ACC112 (cell line): ENCODE measurements at regions not wholly inside any gene's neighbourhood (a gene's known extent, or its start where the extent isn't known, plus 50 kb on each side); places are given as distances from the start of the nearest gene placed in this dataset.

Experiments used
- H2AFZ ChIP-seq: fragments of 200-600 bp; sonication (generic); one replicate; pipeline ENCODE4 v1.6.0; 2017; ENCODE audit warnings: antibody characterized with exemption, low read length; ENCODE audit not compliant: unreplicated experiment
- H3K27ac ChIP-seq: fragments of 200-600 bp; sonication (generic); 2 replicates; pipeline ENCODE4 v1.5.1; 2014; ENCODE audit warnings: low read depth, mild to moderate bottlenecking, antibody characterized with exemption, low read length, moderate library complexity
- H3K27me3 ChIP-seq: fragments of 200-600 bp; sonication (generic); 2 replicates; pipeline ENCODE4 v1.6.1; 2014; ENCODE audit warnings: mild to moderate bottlenecking, antibody characterized with exemption, low read length, moderate library complexity, mixed read lengths; ENCODE audit not compliant: insufficient read depth
- H3K36me3 ChIP-seq: fragments of 200-600 bp; sonication (generic); 2 replicates; pipeline ENCODE4 v1.6.1; 2016; ENCODE audit warnings: mild to moderate bottlenecking, antibody characterized with exemption, low read length, moderate library complexity, mixed read lengths; ENCODE audit not compliant: insufficient read depth
- H3K4me1 ChIP-seq: fragments of 200-600 bp; sonication (generic); one replicate; pipeline ENCODE4 v1.6.1; 2016; ENCODE audit warnings: low read length, mixed read lengths; ENCODE audit not compliant: insufficient read depth, unreplicated experiment, control insufficient read depth
- H3K4me3 ChIP-seq: fragments of 200-600 bp; sonication (generic); 2 replicates; pipeline ENCODE4 v1.5.1; 2014; ENCODE audit warnings: mild to moderate bottlenecking, low read depth, low read length
- H3K79me2 ChIP-seq: fragments of 200-600 bp; sonication (generic); one replicate; pipeline ENCODE4 v1.6.0; 2016; ENCODE audit warnings: low read length; ENCODE audit not compliant: control insufficient read depth, unreplicated experiment, insufficient read depth

GRCh38 chr12:33323823-33324222 is 115.8 kb downstream of the SYT10 start:
- H3K27ac ChIP-seq = no peak overlapping the region

GRCh38 chr12:33322519-33322918 is 117.1 kb downstream of the SYT10 start:
- Histone ChIP-seq H2AFZ (no peak overlapping the region), H3K36me3 (no peaks in the 10 kb centered on the region), H3K4me1 (no peaks in the 10 kb centered on the region), H3K79me2 (no peaks in the 10 kb centered on the region), H3K27me3 (no peaks in the 10 kb centered on the region; the same call in 1 of the 2 replicates), H3K27ac (no peak overlapping the region), H3K4me3 (no peak overlapping the region)

More at GRCh38 chr12:33323823-33324222, 115.8 kb downstream of the SYT10 start:
- Histone ChIP-seq H3K79me2 (no peaks in the 10 kb centered on the region), H3K4me1 (no peaks in the 10 kb centered on the region), H2AFZ (no peak overlapping the region), H3K4me3 (no peak overlapping the region), H3K36me3 (no peaks in the 10 kb centered on the region), H3K27me3 (no peaks in the 10 kb centered on the region; the same call in 1 of the 2 replicates)

GRCh38 chr12:33317746-33318145 is 121.9 kb downstream of the SYT10 start:
- H3K36me3 ChIP-seq = no peaks in the 10 kb centered on the region
- no peak overlapping the region for H3K4me3 ChIP-seq
- H2AFZ ChIP-seq = no peak overlapping the region
- H3K27me3 ChIP-seq = no peaks in the 10 kb centered on the region; the same call in 1 of the 2 replicates
- H3K4me1 ChIP-seq = no peaks in the 10 kb centered on the region
- H3K79me2 ChIP-seq = no peaks in the 10 kb centered on the region
- no peak overlapping the region for H3K27ac ChIP-seq

GRCh38 chr12:33314223-33314622 is 125.4 kb downstream of the SYT10 start:
- no peak overlapping the region for H3K4me3 ChIP-seq
- H3K36me3 ChIP-seq = no peaks in the 10 kb centered on the region
- no peaks in the 10 kb centered on the region for H3K4me1 ChIP-seq
- no peak overlapping the region for H2AFZ ChIP-seq
- H3K27me3 ChIP-seq = no peaks in the 10 kb centered on the region
- H3K27ac ChIP-seq = no peak overlapping the region
- no peaks in the 10 kb centered on the region for H3K79me2 ChIP-seq

GRCh38 chr12:33313476-33313875 is 126.1 kb downstream of the SYT10 start:
- Histone ChIP-seq H3K36me3 (no peaks in the 10 kb centered on the region), H3K79me2 (no peaks in the 10 kb centered on the region), H2AFZ (no peak overlapping the region), H3K27ac (no peak overlapping the region), H3K4me3 (no peak overlapping the region), H3K4me1 (no peaks in the 10 kb centered on the region), H3K27me3 (no peaks in the 10 kb centered on the region)

GRCh38 chr12:33310471-33310870 is 129.1 kb downstream of the SYT10 start:
- H3K79me2 ChIP-seq = no peaks in the 10 kb centered on the region
- H3K4me1 ChIP-seq = no peaks in the 10 kb centered on the region
- no peak overlapping the region for H2AFZ ChIP-seq
- no peaks in the 10 kb centered on the region for H3K36me3 ChIP-seq
- H3K27me3 ChIP-seq = no peaks in the 10 kb centered on the region
- no peak overlapping the region for H3K4me3 ChIP-seq
- no peak overlapping the region for H3K27ac ChIP-seq

- Histone ChIP-seq H3K79me2 (no peaks in the 10 kb centered on the region), H3K4me3 (no peak overlapping the region), H3K27me3 (no peaks in the 10 kb centered on the region), H3K36me3 (no peaks in the 10 kb centered on the region), H2AFZ (no peak overlapping the region), H3K4me1 (no peaks in the 10 kb centered on the region), H3K27ac (no peak overlapping the region)
Observed at GRCh38 chr12:33304176-33304575, 135.4 kb downstream of the SYT10 start.

GRCh38 chr12:33296529-33296928 is 143.1 kb downstream of the SYT10 start:
- Histone ChIP-seq H3K27ac (no peak overlapping the region), H3K79me2 (no peaks in the 10 kb centered on the region), H2AFZ (no peak overlapping the region), H3K27me3 (no peaks in the 10 kb centered on the region), H3K4me1 (no peaks in the 10 kb centered on the region), H3K36me3 (no peaks in the 10 kb centered on the region), H3K4me3 (no peak overlapping the region)

GRCh38 chr12:33290703-33291102 is 148.9 kb downstream of the SYT10 start:
- no peak overlapping the region for H3K4me3 ChIP-seq
- no peak overlapping the region for H2AFZ ChIP-seq
- H3K79me2 ChIP-seq = no peaks in the 10 kb centered on the region
- H3K27me3 ChIP-seq = no peaks in the 10 kb centered on the region
- no peaks in the 10 kb centered on the region for H3K4me1 ChIP-seq
- no peaks in the 10 kb centered on the region for H3K36me3 ChIP-seq
- no peak overlapping the region for H3K27ac ChIP-seq

- Histone ChIP-seq H3K36me3 (no peaks in the 10 kb centered on the region), H3K79me2 (no peaks in the 10 kb centered on the region), H3K4me3 (no peak overlapping the region), H2AFZ (no peak overlapping the region), H3K4me1 (no peaks in the 10 kb centered on the region), H3K27ac (no peak overlapping the region), H3K27me3 (no peaks in the 10 kb centered on the region)
Observed at GRCh38 chr12:33283054-33283453, 156.6 kb downstream of the SYT10 start.

- Histone ChIP-seq H3K27me3 (no peaks in the 10 kb centered on the region), H3K79me2 (no peaks in the 10 kb centered on the region), H3K4me3 (no peak overlapping the region), H3K27ac (no peak overlapping the region), H3K36me3 (no peaks in the 10 kb centered on the region), H2AFZ (no peak overlapping the region), H3K4me1 (no peaks in the 10 kb centered on the region)
Observed at GRCh38 chr12:33277376-33277775, 162.2 kb downstream of the SYT10 start.
